GM23338 (cell line): ENCODE measurements at regions not wholly inside any gene's neighbourhood (a gene's known extent, or its start where the extent isn't known, plus 50 kb on each side); places are given as distances from the start of the nearest gene placed in this dataset.

Experiments used
- ATAC-seq: fragments of 200-7000 bp; cut with Tn5 transposase; 3 replicates; pipeline ENCODE4 v1.9.1; 2020
- DNase-seq: peaks from one replicate; pipeline ENCODE4 v3.0.0-alpha.2; 2015; ENCODE audit warnings: low spot score
- H2AFZ ChIP-seq: fragments of 200-600 bp; sonication (generic); 2 replicates; pipeline ENCODE4 v1.8.0; 2016; ENCODE audit warnings: antibody characterized with exemption, mild to moderate bottlenecking, moderate library complexity
- H3F3A ChIP-seq: fragments of 200-600 bp; sonication (generic); replicated peaks from 2 replicates; pipeline ENCODE4 v1.8.0; 2017; ENCODE audit warnings: antibody characterized with exemption, mixed run types, low read depth
- H3K27ac ChIP-seq: fragments of 200-600 bp; sonication (generic); 2 replicates; pipeline ENCODE4 v1.6.1; 2016; ENCODE audit warnings: low read depth
- H3K27me3 ChIP-seq: fragments of 200-600 bp; sonication (generic); 2 replicates; pipeline ENCODE4 v1.8.0; 2016; ENCODE audit warnings: mild to moderate bottlenecking, mixed run types, moderate library complexity; ENCODE audit not compliant: insufficient read depth
- H3K36me3 ChIP-seq: fragments of 200-600 bp; sonication (generic); 2 replicates; pipeline ENCODE4 v1.8.0; 2016; ENCODE audit warnings: mild to moderate bottlenecking; ENCODE audit not compliant: insufficient read depth
- H3K4me1 ChIP-seq: fragments of 200-600 bp; sonication (generic); 2 replicates; pipeline ENCODE4 v1.8.0; 2016; ENCODE audit warnings: mild to moderate bottlenecking, moderate library complexity; ENCODE audit not compliant: insufficient read depth
- H3K4me2 ChIP-seq: fragments of 200-600 bp; sonication (generic); 2 replicates; pipeline ENCODE4 v1.7.1; 2017; ENCODE audit warnings: mixed run types
- H3K4me3 ChIP-seq: fragments of 200-600 bp; sonication (generic); 2 replicates; pipeline ENCODE4 v1.6.1; 2016; ENCODE audit warnings: mixed run types
- H3K79me2 ChIP-seq: fragments of 200-600 bp; sonication (generic); replicated peaks from 2 replicates; pipeline ENCODE4 v1.8.0; 2017; ENCODE audit warnings: mild to moderate bottlenecking; ENCODE audit not compliant: insufficient read depth
- H3K9me2 ChIP-seq: fragments of 200-600 bp; sonication (generic); 2 replicates; pipeline ENCODE4 v1.8.0; 2017; ENCODE audit not compliant: insufficient read depth
- H4K20me1 ChIP-seq: fragments of 200-600 bp; sonication (generic); replicated peaks from 2 replicates; pipeline ENCODE4 v1.8.0; 2017; ENCODE audit warnings: mild to moderate bottlenecking; ENCODE audit not compliant: insufficient read depth
- H3K27ac Mint-ChIP-seq: 2 replicates; pipeline ENCODE4 v1.8.0; 2020; ENCODE audit warnings: inconsistent platforms, mild to moderate bottlenecking, moderate library complexity, mixed read lengths
- H3K27me3 Mint-ChIP-seq: 3 replicates; pipeline ENCODE4 v1.8.0; 2022; ENCODE audit warnings: low read depth, mild to moderate bottlenecking, moderate library complexity, mixed read lengths, inconsistent platforms; ENCODE audit not compliant: insufficient read depth, poor library complexity
- H3K36me3 Mint-ChIP-seq: 3 replicates; pipeline ENCODE4 v1.8.0; 2021; ENCODE audit warnings: low read depth, mild to moderate bottlenecking, inconsistent platforms, moderate library complexity, mixed read lengths
- H3K4me1 Mint-ChIP-seq: 3 replicates; pipeline ENCODE4 v1.8.0; 2020; ENCODE audit warnings: mild to moderate bottlenecking, inconsistent platforms, mixed read lengths
- H3K4me3 Mint-ChIP-seq: 3 replicates; pipeline ENCODE4 v1.8.0; 2021; ENCODE audit warnings: moderate library complexity, mild to moderate bottlenecking, inconsistent platforms, mixed read lengths
- H3K9me3 Mint-ChIP-seq: 3 replicates; pipeline ENCODE4 v1.8.0; 2020; ENCODE audit warnings: moderate library complexity, mild to moderate bottlenecking, inconsistent platforms, mixed read lengths
- CREB1 ChIP-seq: fragments of 250-450 bp; sonication (Bioruptor Pico); IDR thresholded peaks from 2 replicates; pipeline ENCODE4 v1.5.0; 2020; ENCODE audit warnings: low read depth, mild to moderate bottlenecking, moderate library complexity
- EZH2 ChIP-seq: fragments of 200-600 bp; sonication (generic); IDR thresholded peaks from one replicate; pipeline ENCODE4 v1.8.0; 2017; ENCODE audit warnings: antibody characterized with exemption, mild to moderate bottlenecking, low read depth; ENCODE audit not compliant: unreplicated experiment
- EZH2phosphoT487 ChIP-seq: fragments of 200-600 bp; sonication (generic); IDR thresholded peaks from one replicate; pipeline ENCODE4 v1.8.1; 2018; ENCODE audit warnings: antibody characterized with exemption; ENCODE audit not compliant: unreplicated experiment
- JUNB ChIP-seq: IDR thresholded peaks from one replicate; pipeline ENCODE4 v1.6.1; 2016; ENCODE audit warnings: antibody characterized with exemption; ENCODE audit not compliant: unreplicated experiment
- NANOG ChIP-seq: IDR thresholded peaks from 2 replicates; pipeline ENCODE4 v1.6.1; 2016; ENCODE audit warnings: antibody characterized with exemption, borderline replicate concordance
- POLR2AphosphoS5 ChIP-seq: IDR thresholded peaks from 2 replicates; pipeline ENCODE4 v1.6.1; 2016; ENCODE audit warnings: antibody characterized with exemption, low read depth
- STAT1 ChIP-seq: IDR thresholded peaks from one replicate; pipeline ENCODE4 v1.6.1; 2016; ENCODE audit warnings: antibody characterized with exemption; ENCODE audit not compliant: unreplicated experiment
- ZNF114 ChIP-seq: fragments of 250-450 bp; sonication (Bioruptor Pico); IDR thresholded peaks from 2 replicates; pipeline ENCODE4 v1.5.0; 2020; ENCODE audit warnings: mild to moderate bottlenecking, moderate library complexity
- ZNF331 ChIP-seq: fragments of 250-450 bp; sonication (Bioruptor Pico); IDR thresholded peaks from 2 replicates; pipeline ENCODE4 v1.5.0; 2020; ENCODE audit warnings: low read depth, mild to moderate bottlenecking, moderate library complexity
- TF ChIP-seq, protein P1 (sequence below): IDR thresholded peaks from one replicate; pipeline ENCODE4 v1.6.1; 2018; ENCODE audit warnings: antibody characterized with exemption; ENCODE audit not compliant: unreplicated experiment
- TF ChIP-seq, protein P2 (sequence below): fragments of 250-450 bp; sonication (Bioruptor Pico); IDR thresholded peaks from 2 replicates; pipeline ENCODE4 v1.5.0; 2020; ENCODE audit warnings: mild to moderate bottlenecking, moderate library complexity
- TF ChIP-seq, protein P3 (sequence below): IDR thresholded peaks from 2 replicates; pipeline ENCODE4 v1.6.1; 2016; ENCODE audit warnings: antibody characterized with exemption
- TF ChIP-seq, protein P4 (sequence below), 2 experiments: fragments of 200-600 bp in 1 of 2; sonication (generic) in 1 of 2; conservative IDR thresholded peaks; 2 replicates each; pipeline versions ENCODE4 v1.5.1 to v1.6.1; 2016 to 2017; ENCODE audit warnings: antibody characterized with exemption in 2 of 2, low read depth in 2 of 2, mild to moderate bottlenecking in 2 of 2, moderate library complexity in 1 of 2

DNA sequence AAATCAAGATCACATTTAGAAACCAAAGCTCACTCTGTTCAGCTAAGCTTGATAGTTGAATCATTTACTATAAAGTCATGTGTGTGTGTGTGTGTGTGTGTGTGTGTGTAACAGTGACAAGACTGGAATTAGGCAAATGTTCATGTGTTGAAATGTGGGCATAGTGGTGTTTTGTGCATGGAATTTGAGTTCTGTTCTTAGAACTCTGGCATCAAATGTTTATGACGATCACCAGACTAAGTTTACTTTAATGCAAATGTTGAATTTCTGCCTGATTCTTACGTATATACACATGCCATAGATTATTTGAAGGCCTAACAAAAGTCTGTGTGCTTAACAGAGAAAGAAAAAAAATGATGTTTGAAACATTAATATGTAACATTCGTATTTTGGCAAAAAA, 72.8 kb upstream of the COL5A1 start:
- no peak overlapping the region for H2AFZ ChIP-seq
- TF ChIP-seq ZNF114 (CRISPR knock-in tag), result no peak
- no peak for TF ChIP-seq STAT1
- TF ChIP-seq, protein P1, sequence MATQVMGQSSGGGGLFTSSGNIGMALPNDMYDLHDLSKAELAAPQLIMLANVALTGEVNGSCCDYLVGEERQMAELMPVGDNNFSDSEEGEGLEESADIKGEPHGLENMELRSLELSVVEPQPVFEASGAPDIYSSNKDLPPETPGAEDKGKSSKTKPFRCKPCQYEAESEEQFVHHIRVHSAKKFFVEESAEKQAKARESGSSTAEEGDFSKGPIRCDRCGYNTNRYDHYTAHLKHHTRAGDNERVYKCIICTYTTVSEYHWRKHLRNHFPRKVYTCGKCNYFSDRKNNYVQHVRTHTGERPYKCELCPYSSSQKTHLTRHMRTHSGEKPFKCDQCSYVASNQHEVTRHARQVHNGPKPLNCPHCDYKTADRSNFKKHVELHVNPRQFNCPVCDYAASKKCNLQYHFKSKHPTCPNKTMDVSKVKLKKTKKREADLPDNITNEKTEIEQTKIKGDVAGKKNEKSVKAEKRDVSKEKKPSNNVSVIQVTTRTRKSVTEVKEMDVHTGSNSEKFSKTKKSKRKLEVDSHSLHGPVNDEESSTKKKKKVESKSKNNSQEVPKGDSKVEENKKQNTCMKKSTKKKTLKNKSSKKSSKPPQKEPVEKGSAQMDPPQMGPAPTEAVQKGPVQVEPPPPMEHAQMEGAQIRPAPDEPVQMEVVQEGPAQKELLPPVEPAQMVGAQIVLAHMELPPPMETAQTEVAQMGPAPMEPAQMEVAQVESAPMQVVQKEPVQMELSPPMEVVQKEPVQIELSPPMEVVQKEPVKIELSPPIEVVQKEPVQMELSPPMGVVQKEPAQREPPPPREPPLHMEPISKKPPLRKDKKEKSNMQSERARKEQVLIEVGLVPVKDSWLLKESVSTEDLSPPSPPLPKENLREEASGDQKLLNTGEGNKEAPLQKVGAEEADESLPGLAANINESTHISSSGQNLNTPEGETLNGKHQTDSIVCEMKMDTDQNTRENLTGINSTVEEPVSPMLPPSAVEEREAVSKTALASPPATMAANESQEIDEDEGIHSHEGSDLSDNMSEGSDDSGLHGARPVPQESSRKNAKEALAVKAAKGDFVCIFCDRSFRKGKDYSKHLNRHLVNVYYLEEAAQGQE, result no peak
- no peak for TF ChIP-seq NANOG
- TF ChIP-seq JUNB, result no peak
- TF ChIP-seq ZNF331 (CRISPR knock-in tag), result no peak
- TF ChIP-seq EZH2, result no peak
- no peak for TF ChIP-seq POLR2AphosphoS5
- TF ChIP-seq CREB1, result no peak
- TF ChIP-seq, protein P2, sequence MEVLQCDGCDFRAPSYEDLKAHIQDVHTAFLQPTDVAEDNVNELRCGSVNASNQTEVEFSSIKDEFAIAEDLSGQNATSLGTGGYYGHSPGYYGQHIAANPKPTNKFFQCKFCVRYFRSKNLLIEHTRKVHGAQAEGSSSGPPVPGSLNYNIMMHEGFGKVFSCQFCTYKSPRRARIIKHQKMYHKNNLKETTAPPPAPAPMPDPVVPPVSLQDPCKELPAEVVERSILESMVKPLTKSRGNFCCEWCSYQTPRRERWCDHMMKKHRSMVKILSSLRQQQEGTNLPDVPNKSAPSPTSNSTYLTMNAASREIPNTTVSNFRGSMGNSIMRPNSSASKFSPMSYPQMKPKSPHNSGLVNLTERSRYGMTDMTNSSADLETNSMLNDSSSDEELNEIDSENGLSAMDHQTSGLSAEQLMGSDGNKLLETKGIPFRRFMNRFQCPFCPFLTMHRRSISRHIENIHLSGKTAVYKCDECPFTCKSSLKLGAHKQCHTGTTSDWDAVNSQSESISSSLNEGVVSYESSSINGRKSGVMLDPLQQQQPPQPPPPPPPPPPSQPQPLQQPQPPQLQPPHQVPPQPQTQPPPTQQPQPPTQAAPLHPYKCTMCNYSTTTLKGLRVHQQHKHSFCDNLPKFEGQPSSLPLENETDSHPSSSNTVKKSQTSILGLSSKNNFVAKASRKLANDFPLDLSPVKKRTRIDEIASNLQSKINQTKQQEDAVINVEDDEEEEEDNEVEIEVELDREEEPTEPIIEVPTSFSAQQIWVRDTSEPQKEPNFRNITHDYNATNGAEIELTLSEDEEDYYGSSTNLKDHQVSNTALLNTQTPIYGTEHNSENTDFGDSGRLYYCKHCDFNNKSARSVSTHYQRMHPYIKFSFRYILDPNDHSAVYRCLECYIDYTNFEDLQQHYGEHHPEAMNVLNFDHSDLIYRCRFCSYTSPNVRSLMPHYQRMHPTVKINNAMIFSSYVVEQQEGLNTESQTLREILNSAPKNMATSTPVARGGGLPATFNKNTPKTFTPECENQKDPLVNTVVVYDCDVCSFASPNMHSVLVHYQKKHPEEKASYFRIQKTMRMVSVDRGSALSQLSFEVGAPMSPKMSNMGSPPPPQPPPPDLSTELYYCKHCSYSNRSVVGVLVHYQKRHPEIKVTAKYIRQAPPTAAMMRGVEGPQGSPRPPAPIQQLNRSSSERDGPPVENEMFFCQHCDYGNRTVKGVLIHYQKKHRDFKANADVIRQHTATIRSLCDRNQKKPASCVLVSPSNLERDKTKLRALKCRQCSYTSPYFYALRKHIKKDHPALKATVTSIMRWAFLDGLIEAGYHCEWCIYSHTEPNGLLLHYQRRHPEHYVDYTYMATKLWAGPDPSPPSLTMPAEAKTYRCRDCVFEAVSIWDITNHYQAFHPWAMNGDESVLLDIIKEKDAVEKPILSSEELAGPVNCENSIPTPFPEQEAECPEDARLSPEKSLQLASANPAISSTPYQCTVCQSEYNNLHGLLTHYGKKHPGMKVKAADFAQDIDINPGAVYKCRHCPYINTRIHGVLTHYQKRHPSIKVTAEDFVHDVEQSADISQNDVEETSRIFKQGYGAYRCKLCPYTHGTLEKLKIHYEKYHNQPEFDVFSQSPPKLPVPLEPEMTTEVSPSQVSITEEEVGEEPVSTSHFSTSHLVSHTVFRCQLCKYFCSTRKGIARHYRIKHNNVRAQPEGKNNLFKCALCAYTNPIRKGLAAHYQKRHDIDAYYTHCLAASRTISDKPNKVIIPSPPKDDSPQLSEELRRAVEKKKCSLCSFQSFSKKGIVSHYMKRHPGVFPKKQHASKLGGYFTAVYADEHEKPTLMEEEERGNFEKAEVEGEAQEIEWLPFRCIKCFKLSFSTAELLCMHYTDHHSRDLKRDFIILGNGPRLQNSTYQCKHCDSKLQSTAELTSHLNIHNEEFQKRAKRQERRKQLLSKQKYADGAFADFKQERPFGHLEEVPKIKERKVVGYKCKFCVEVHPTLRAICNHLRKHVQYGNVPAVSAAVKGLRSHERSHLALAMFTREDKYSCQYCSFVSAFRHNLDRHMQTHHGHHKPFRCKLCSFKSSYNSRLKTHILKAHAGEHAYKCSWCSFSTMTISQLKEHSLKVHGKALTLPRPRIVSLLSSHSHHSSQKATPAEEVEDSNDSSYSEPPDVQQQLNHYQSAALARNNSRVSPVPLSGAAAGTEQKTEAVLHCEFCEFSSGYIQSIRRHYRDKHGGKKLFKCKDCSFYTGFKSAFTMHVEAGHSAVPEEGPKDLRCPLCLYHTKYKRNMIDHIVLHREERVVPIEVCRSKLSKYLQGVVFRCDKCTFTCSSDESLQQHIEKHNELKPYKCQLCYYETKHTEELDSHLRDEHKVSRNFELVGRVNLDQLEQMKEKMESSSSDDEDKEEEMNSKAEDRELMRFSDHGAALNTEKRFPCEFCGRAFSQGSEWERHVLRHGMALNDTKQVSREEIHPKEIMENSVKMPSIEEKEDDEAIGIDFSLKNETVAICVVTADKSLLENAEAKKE (CRISPR knock-in tag), result no peak
- no peak for TF ChIP-seq EZH2phosphoT487
- TF ChIP-seq, protein P3, sequence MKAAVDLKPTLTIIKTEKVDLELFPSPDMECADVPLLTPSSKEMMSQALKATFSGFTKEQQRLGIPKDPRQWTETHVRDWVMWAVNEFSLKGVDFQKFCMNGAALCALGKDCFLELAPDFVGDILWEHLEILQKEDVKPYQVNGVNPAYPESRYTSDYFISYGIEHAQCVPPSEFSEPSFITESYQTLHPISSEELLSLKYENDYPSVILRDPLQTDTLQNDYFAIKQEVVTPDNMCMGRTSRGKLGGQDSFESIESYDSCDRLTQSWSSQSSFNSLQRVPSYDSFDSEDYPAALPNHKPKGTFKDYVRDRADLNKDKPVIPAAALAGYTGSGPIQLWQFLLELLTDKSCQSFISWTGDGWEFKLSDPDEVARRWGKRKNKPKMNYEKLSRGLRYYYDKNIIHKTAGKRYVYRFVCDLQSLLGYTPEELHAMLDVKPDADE, result no peak
- TF ChIP-seq, protein P4, sequence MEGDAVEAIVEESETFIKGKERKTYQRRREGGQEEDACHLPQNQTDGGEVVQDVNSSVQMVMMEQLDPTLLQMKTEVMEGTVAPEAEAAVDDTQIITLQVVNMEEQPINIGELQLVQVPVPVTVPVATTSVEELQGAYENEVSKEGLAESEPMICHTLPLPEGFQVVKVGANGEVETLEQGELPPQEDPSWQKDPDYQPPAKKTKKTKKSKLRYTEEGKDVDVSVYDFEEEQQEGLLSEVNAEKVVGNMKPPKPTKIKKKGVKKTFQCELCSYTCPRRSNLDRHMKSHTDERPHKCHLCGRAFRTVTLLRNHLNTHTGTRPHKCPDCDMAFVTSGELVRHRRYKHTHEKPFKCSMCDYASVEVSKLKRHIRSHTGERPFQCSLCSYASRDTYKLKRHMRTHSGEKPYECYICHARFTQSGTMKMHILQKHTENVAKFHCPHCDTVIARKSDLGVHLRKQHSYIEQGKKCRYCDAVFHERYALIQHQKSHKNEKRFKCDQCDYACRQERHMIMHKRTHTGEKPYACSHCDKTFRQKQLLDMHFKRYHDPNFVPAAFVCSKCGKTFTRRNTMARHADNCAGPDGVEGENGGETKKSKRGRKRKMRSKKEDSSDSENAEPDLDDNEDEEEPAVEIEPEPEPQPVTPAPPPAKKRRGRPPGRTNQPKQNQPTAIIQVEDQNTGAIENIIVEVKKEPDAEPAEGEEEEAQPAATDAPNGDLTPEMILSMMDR (conservative IDR thresholded peaks at IDR 0.05; ENCODE audit: low read depth in 2 of 2), result no peak
- no peaks in the 10 kb centered on the region for H3K9me2 ChIP-seq
- no peaks in the 10 kb centered on the region for H3K36me3 ChIP-seq
- H3K27me3 ChIP-seq, result no peaks in the 10 kb centered on the region
- no peaks in the 10 kb centered on the region for H3K36me3 Mint-ChIP-seq
- no peaks in the 10 kb centered on the region for H3K79me2 ChIP-seq
- DNase-seq (no peak), ATAC-seq (no peak)
- no peak overlapping the region for H3K4me3 Mint-ChIP-seq
- H3K27ac ChIP-seq, result no peak overlapping the region
- H3K4me1 Mint-ChIP-seq, result no peaks in the 10 kb centered on the region
- H3K9me3 Mint-ChIP-seq, result peaks cover 24% of the 10 kb centered on the region
- no peak overlapping the region for H3K27ac Mint-ChIP-seq
- H3K4me1 ChIP-seq, result no peaks in the 10 kb centered on the region
- no peak overlapping the region for H3K4me2 ChIP-seq
- no peaks in the 10 kb centered on the region for H3F3A ChIP-seq
- H3K27me3 Mint-ChIP-seq, result peaks cover 7% of the 10 kb centered on the region
- no peaks in the 10 kb centered on the region for H4K20me1 ChIP-seq
- H3K4me3 ChIP-seq, result no peak overlapping the region
